ENCODE measurements at regions not wholly inside any gene's neighbourhood (a gene's known extent, or its start where the extent isn't known, plus 50 kb on each side); places are given as distances from the start of the nearest gene placed in this dataset.
"Not testable (repeated sequence)": the region's sequence is repeated elsewhere in the genome, so short reads cannot be mapped to it uniquely, and the experiment has no call there.

DNA sequence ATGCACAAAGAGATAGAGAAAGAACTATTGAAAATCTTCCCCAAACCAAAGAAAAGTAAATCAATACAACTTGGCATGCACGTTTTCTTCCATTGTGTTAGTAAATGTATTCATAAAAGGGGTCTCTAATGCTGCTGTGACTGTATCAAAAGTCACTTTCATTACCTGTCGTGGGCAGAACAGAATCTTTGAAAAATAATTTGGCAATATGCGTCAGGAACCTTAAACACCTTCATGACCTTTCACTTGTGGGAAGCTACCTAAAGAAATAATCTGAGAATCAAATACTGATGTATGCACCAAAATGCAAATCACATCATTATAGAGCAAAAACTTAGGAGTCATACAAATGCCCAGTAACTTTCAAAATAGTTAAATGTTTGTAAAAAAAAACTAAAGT is 105.3 kb downstream of the ARL4C start:
- H3K9me3 ChIP-seq (ENCODE audit: control insufficient read depth, insufficient read depth, low read length) = no peaks in the 10 kb centered on the region
- DNase-seq (no peak), ATAC-seq (no peak)
- 88% methylated on average over 3 of the region's 3 CpGs for WGBS (ENCODE audit: insufficient coverage)
- Mint-ChIP-seq H3K4me1 (peaks cover 40 to 55% of the 10 kb centered on the region in 2 donors), H3K27ac (peak overlapping the region; percentile 10 to 29), H3K4me3 (no peak overlapping the region), H3K36me3 (no peaks in the 10 kb centered on the region), H3K27me3 (ENCODE audit: low read depth in 2 of 2) (no peaks in the 10 kb centered on the region), H3K9me3 (no peaks in the 10 kb centered on the region)
- no peak overlapping the region for H3K4me3 ChIP-seq (ENCODE audit: low read length)
- H3K27me3 ChIP-seq (ENCODE audit: control insufficient read depth, insufficient read depth, low read length) = no peaks in the 10 kb centered on the region
- H3K27ac ChIP-seq (ENCODE audit: low read length) = no peak overlapping the region
- H3K4me1 ChIP-seq (ENCODE audit: control insufficient read depth, insufficient read depth, low read length) = peaks cover 15% of the 10 kb centered on the region
- TF ChIP-seq, protein P1, sequence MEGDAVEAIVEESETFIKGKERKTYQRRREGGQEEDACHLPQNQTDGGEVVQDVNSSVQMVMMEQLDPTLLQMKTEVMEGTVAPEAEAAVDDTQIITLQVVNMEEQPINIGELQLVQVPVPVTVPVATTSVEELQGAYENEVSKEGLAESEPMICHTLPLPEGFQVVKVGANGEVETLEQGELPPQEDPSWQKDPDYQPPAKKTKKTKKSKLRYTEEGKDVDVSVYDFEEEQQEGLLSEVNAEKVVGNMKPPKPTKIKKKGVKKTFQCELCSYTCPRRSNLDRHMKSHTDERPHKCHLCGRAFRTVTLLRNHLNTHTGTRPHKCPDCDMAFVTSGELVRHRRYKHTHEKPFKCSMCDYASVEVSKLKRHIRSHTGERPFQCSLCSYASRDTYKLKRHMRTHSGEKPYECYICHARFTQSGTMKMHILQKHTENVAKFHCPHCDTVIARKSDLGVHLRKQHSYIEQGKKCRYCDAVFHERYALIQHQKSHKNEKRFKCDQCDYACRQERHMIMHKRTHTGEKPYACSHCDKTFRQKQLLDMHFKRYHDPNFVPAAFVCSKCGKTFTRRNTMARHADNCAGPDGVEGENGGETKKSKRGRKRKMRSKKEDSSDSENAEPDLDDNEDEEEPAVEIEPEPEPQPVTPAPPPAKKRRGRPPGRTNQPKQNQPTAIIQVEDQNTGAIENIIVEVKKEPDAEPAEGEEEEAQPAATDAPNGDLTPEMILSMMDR (IDR thresholded peaks at IDR 0.05) = no peak
- intact Hi-C loops (cut with micrococcal nuclease) = no loop called here
- no peaks in the 10 kb centered on the region for H3K36me3 ChIP-seq (ENCODE audit: control insufficient read depth, insufficient read depth, low read length)

DNA sequence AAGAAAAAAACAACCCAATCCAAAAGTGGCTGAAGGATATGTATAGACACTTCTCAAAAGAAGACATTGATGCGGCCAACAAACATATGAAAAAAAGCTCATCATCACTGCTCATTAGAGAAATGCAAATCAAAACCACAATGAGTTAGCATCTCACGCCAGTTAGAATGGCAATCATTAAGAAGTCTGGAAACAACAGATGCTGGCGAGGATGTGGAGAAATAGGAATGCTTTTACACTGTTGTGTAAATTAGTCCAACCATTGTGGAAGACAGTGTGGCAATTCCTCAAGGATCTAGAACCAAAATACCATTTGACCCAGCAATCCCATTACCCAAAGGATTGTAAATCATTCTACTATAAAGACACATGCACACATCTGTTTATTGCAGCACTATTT is 107.2 kb downstream of the ARL4C start:
- WGBS (ENCODE audit: insufficient coverage) = 80% methylated on average over 3 of the region's 3 CpGs
- DNase-seq; H3K9me3 Mint-ChIP-seq; H3K27me3 Mint-ChIP-seq (ENCODE audit: low read depth in 2 of 2); H3K27ac ChIP-seq (ENCODE audit: low read length); intact Hi-C loops (cut with micrococcal nuclease); H3K27ac Mint-ChIP-seq; H3K4me3 Mint-ChIP-seq; H3K9me3 ChIP-seq (ENCODE audit: control insufficient read depth, insufficient read depth, low read length); H3K36me3 Mint-ChIP-seq; H3K36me3 ChIP-seq (ENCODE audit: control insufficient read depth, insufficient read depth, low read length); H3K27me3 ChIP-seq (ENCODE audit: control insufficient read depth, insufficient read depth, low read length); ATAC-seq; H3K4me3 ChIP-seq (ENCODE audit: low read length): not testable (repeated sequence)
- H3K4me1 ChIP-seq (ENCODE audit: control insufficient read depth, insufficient read depth, low read length) = peaks cover 15% of the 10 kb centered on the region
- peaks cover 37 to 56% of the 10 kb centered on the region in 2 donors for H3K4me1 Mint-ChIP-seq

DNA sequence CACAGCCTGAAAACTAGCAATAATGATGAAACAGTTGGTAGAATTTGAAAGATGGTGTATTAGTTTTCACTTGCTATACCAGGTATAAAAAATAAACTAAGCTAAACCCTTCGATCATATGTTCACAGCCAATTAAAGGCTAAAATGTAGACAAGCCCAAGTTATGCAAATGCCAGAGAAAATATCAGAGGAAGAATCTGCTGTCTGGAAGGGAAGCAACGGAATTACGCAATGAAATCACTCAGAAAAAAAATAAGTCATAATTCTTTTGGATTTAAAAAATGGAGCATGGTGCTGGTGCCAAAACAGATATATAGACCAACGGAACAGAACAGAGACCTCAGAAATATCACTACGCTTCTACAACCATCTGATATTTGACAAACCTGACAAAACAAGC is 108.3 kb downstream of the ARL4C start:
- no peak for DNase-seq

DNA sequence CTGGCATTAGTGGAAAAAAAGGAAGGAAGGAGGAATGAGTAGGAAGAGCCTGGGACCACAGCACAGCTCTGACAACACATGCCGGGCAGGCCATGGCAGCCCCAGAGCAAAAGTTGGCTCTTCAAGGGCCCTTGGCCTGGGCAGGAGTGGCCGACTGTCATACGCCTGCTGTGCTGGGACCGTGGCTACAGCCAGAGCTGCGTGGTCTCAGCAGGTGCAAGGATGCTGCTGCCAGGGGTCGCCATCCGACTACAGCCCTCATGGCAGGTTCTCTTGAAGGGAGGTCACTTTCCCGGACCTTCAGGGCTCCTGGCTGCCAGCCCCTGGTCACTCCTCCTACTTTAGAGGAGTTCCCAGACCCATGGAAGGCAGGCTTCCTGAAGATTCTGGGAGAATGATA is 109.9 kb downstream of the ARL4C start:
- Histone ChIP-seq H3K4me1 (ENCODE audit: control insufficient read depth, insufficient read depth, low read length) (no peaks in the 10 kb centered on the region), H3K27me3 (ENCODE audit: control insufficient read depth, insufficient read depth, low read length) (no peaks in the 10 kb centered on the region), H3K9me3 (ENCODE audit: control insufficient read depth, insufficient read depth, low read length) (no peaks in the 10 kb centered on the region), H3K36me3 (ENCODE audit: control insufficient read depth, insufficient read depth, low read length) (no peaks in the 10 kb centered on the region), H3K27ac (ENCODE audit: low read length) (no peak overlapping the region), H3K4me3 (ENCODE audit: low read length) (no peak overlapping the region)
- Mint-ChIP-seq H3K4me1 (peaks cover 16 to 31% of the 10 kb centered on the region in 2 donors), H3K4me3 (no peak overlapping the region), H3K36me3 (no peaks in the 10 kb centered on the region), H3K27ac (peak overlapping the region in 1 of 2 donors; percentile 40), H3K9me3 (no peaks in the 10 kb centered on the region), H3K27me3 (ENCODE audit: low read depth in 2 of 2) (no peaks in the 10 kb centered on the region)
- TF ChIP-seq, protein P1 (IDR thresholded peaks at IDR 0.05) = no peak
- 89% methylated on average over 8 of the region's 8 CpGs for WGBS (ENCODE audit: insufficient coverage)
- ATAC-seq = no peak
- no peak for DNase-seq
- intact Hi-C loops (cut with micrococcal nuclease) = no loop called here

More for the DNA sequence above, 108.3 kb downstream of the ARL4C start:
- Histone ChIP-seq H3K27ac (ENCODE audit: low read length) (no peak overlapping the region), H3K36me3 (ENCODE audit: control insufficient read depth, insufficient read depth, low read length) (no peaks in the 10 kb centered on the region), H3K27me3 (ENCODE audit: control insufficient read depth, insufficient read depth, low read length) (no peaks in the 10 kb centered on the region), H3K4me1 (ENCODE audit: control insufficient read depth, insufficient read depth, low read length) (peaks cover 14% of the 10 kb centered on the region), H3K4me3 (ENCODE audit: low read length) (no peak overlapping the region), H3K9me3 (ENCODE audit: control insufficient read depth, insufficient read depth, low read length) (no peaks in the 10 kb centered on the region)
- intact Hi-C loops (cut with micrococcal nuclease) = no loop called here
- H3K4me3 Mint-ChIP-seq = no peak overlapping the region
- no peaks in the 10 kb centered on the region for H3K27me3 Mint-ChIP-seq (ENCODE audit: low read depth in 2 of 2)
- no peak overlapping the region for H3K27ac Mint-ChIP-seq
- peaks cover 27 to 47% of the 10 kb centered on the region in 2 donors for H3K4me1 Mint-ChIP-seq
- no peaks in the 10 kb centered on the region for H3K9me3 Mint-ChIP-seq
- no peaks in the 10 kb centered on the region for H3K36me3 Mint-ChIP-seq
- 100% methylated on average over 4 of the region's 5 CpGs for WGBS (ENCODE audit: insufficient coverage)
- no peak for ATAC-seq
- TF ChIP-seq, protein P1 (IDR thresholded peaks at IDR 0.05) = no peak

Measured in natural killer cell (primary cell).